GM23248 (cell line): ENCODE measurements at regions not wholly inside any gene's neighbourhood (a gene's known extent, or its start where the extent isn't known, plus 50 kb on each side); places are given as distances from the start of the nearest gene placed in this dataset.

Source experiments
- DNase-seq: peaks from one replicate; pipeline ENCODE4 v3.0.0-alpha.2; 2015
- H2AFZ ChIP-seq: fragments of 200-600 bp; sonication (generic); 2 replicates; pipeline ENCODE4 v1.6.1; 2016; ENCODE audit warnings: antibody characterized with exemption
- H3F3A ChIP-seq: fragments of 200-600 bp; sonication (generic); 2 replicates; pipeline ENCODE4 v1.6.1; 2016; ENCODE audit warnings: mild to moderate bottlenecking, antibody characterized with exemption, mixed run types; ENCODE audit not compliant: insufficient read depth
- H3K27ac ChIP-seq: fragments of 200-600 bp; sonication (generic); 2 replicates; pipeline ENCODE4 v1.5.1; 2016; ENCODE audit warnings: mild to moderate bottlenecking
- H3K27me3 ChIP-seq: fragments of 200-600 bp; sonication (generic); replicated peaks from 2 replicates; pipeline ENCODE4 v1.6.1; 2016; ENCODE audit warnings: mild to moderate bottlenecking; ENCODE audit not compliant: insufficient read depth
- H3K36me3 ChIP-seq: fragments of 200-600 bp; sonication (generic); 2 replicates; pipeline ENCODE4 v1.6.1; 2016; ENCODE audit warnings: low read depth, mild to moderate bottlenecking
- H3K4me1 ChIP-seq: fragments of 200-600 bp; sonication (generic); 2 replicates; pipeline ENCODE4 v1.6.1; 2016; ENCODE audit warnings: mild to moderate bottlenecking; ENCODE audit not compliant: insufficient read depth
- H3K4me2 ChIP-seq: fragments of 200-600 bp; sonication (generic); one replicate; pipeline ENCODE4 v1.6.1; 2016; ENCODE audit warnings: mild to moderate bottlenecking; ENCODE audit not compliant: unreplicated experiment
- H3K4me3 ChIP-seq: fragments of 200-600 bp; sonication (generic); 2 replicates; pipeline ENCODE4 v1.5.1; 2016; ENCODE audit warnings: mild to moderate bottlenecking
- H3K79me2 ChIP-seq: fragments of 200-600 bp; sonication (generic); 2 replicates; pipeline ENCODE4 v1.6.1; 2016; ENCODE audit warnings: mild to moderate bottlenecking; ENCODE audit not compliant: insufficient read depth
- H3K9ac ChIP-seq: fragments of 200-600 bp; sonication (generic); 2 replicates; pipeline ENCODE4 v1.6.1; 2016; ENCODE audit warnings: mild to moderate bottlenecking
- H3K9me2 ChIP-seq: fragments of 200-600 bp; sonication (generic); 2 replicates; pipeline ENCODE4 v1.6.1; 2016; ENCODE audit warnings: mixed run types, mild to moderate bottlenecking, moderate library complexity; ENCODE audit not compliant: insufficient read depth
- H3K9me3 ChIP-seq: fragments of 200-600 bp; sonication (generic); one replicate; pipeline ENCODE4 v1.6.1; 2017; ENCODE audit warnings: low read depth
- H4K20me1 ChIP-seq: fragments of 200-600 bp; sonication (generic); 2 replicates; pipeline ENCODE4 v1.6.0; 2016; ENCODE audit not compliant: insufficient read depth
- EZH2 ChIP-seq: fragments of 200-600 bp; sonication (generic); IDR thresholded peaks from 2 replicates; pipeline ENCODE4 v1.6.1; 2018; ENCODE audit warnings: antibody characterized with exemption, mild to moderate bottlenecking; ENCODE audit not compliant: insufficient read depth, poor library complexity, severe bottlenecking
- EZH2phosphoT487 ChIP-seq: fragments of 200-600 bp; sonication (generic); IDR thresholded peaks from 2 replicates; pipeline ENCODE4 v1.6.1; 2018; ENCODE audit warnings: antibody characterized with exemption, moderate library complexity, mild to moderate bottlenecking, low read depth; ENCODE audit not compliant: insufficient read depth
- WGBS, 2 experiments: methylation state at CpG; one replicate each; pipeline ENCODE4 v1.1.6; 2015 to 2017; ENCODE audit warnings: low lambda C conversion rate in 2 of 2, low coverage in 1 of 2; ENCODE audit errors: missing lambda C conversion rate in 2 of 2; 5-methylcytosine and 5-hydroxymethylcytosine counted together
- in situ Hi-C: fragments of 300-500 bp; cut with MboI; formaldehyde crosslinking; loops from 2 replicates; pipeline ENCODE4 v1.15.0; 2020

GRCh38 chr6:148648754-148649453, 97.9 kb upstream of the UST start:
- Histone ChIP-seq H3K9me3 (no peaks in the 10 kb centered on the region), H3K9ac (no peak overlapping the region), H2AFZ (no peak overlapping the region), H3K36me3 (no peaks in the 10 kb centered on the region), H3K27ac (no peak overlapping the region), H3K4me2 (no peak overlapping the region), H3K27me3 (no peaks in the 10 kb centered on the region), H3K4me1 (no peaks in the 10 kb centered on the region), H4K20me1 (no peaks in the 10 kb centered on the region), H3K79me2 (no peaks in the 10 kb centered on the region), H3K9me2 (no peaks in the 10 kb centered on the region), H3F3A (no peaks in the 10 kb centered on the region), H3K4me3 (no peak overlapping the region)
- TF ChIP-seq EZH2phosphoT487 (no peak), EZH2 (no peak)
- in situ Hi-C loops: no loop called here
- DNase-seq: no peak
- WGBS, 2 experiments: 32 to 36% methylated on average over 4 of the region's 4 CpGs

GRCh38 chr6:148649454-148649963, 97.3 kb upstream of the UST start:
- Histone ChIP-seq H3K4me3 (no peak overlapping the region), H3K4me1 (no peaks in the 10 kb centered on the region), H3K27me3 (no peaks in the 10 kb centered on the region), H3K9me2 (no peaks in the 10 kb centered on the region), H3K79me2 (no peaks in the 10 kb centered on the region), H3K4me2 (no peak overlapping the region), H3F3A (no peaks in the 10 kb centered on the region), H3K27ac (no peak overlapping the region), H3K9ac (no peak overlapping the region), H2AFZ (no peak overlapping the region), H4K20me1 (no peaks in the 10 kb centered on the region), H3K9me3 (no peaks in the 10 kb centered on the region), H3K36me3 (no peaks in the 10 kb centered on the region)
- DNase-seq: no peak
- in situ Hi-C loops: no loop called here
- no peak for TF ChIP-seq EZH2
- no peak for TF ChIP-seq EZH2phosphoT487

GRCh38 chr6:148650941-148651505, 95.8 kb upstream of the UST start:
- Histone ChIP-seq H3K9me3 (no peaks in the 10 kb centered on the region), H3K36me3 (no peaks in the 10 kb centered on the region), H3K27me3 (no peaks in the 10 kb centered on the region), H3K79me2 (no peaks in the 10 kb centered on the region), H3K4me3 (no peak overlapping the region), H4K20me1 (no peaks in the 10 kb centered on the region), H3K27ac (no peak overlapping the region), H3F3A (no peaks in the 10 kb centered on the region), H3K4me1 (no peaks in the 10 kb centered on the region), H2AFZ (no peak overlapping the region), H3K9me2 (no peaks in the 10 kb centered on the region), H3K9ac (no peak overlapping the region), H3K4me2 (no peak overlapping the region)
- 48 to 51% methylated on average over 2 of the region's 2 CpGs for WGBS, 2 experiments
- no peak for DNase-seq
- TF ChIP-seq EZH2phosphoT487: no peak
- TF ChIP-seq EZH2: no peak
- in situ Hi-C loops: no loop called here

GRCh38 chr6:148652205-148652604, 94.6 kb upstream of the UST start:
- no peak overlapping the region for H2AFZ ChIP-seq
- H4K20me1 ChIP-seq: no peaks in the 10 kb centered on the region
- no peaks in the 10 kb centered on the region for H3K79me2 ChIP-seq
- no peak overlapping the region for H3K9ac ChIP-seq
- no peak for TF ChIP-seq EZH2phosphoT487
- TF ChIP-seq EZH2: no peak
- H3K9me2 ChIP-seq: no peaks in the 10 kb centered on the region
- peaks cover 7% of the 10 kb centered on the region; the same call in 1 of the 2 replicates for H3F3A ChIP-seq
- H3K27ac ChIP-seq: no peak overlapping the region
- no peak for DNase-seq
- H3K4me1 ChIP-seq: peaks cover 4% of the 10 kb centered on the region
- no peak overlapping the region for H3K4me3 ChIP-seq
- H3K4me2 ChIP-seq: no peak overlapping the region
- H3K9me3 ChIP-seq: no peaks in the 10 kb centered on the region
- in situ Hi-C loops: no loop called here
- no peaks in the 10 kb centered on the region for H3K27me3 ChIP-seq
- no peaks in the 10 kb centered on the region for H3K36me3 ChIP-seq
